OCI-LY3 (cell line): ENCODE measurements at regions not wholly inside any gene's neighbourhood (a gene's known extent, or its start where the extent isn't known, plus 50 kb on each side); places are given as distances from the start of the nearest gene placed in this dataset.

Source experiments
- H2AFZ ChIP-seq: fragments of 200-600, 300-600 bp; shearing (Covaris generic); 2 replicates; pipeline ENCODE4 v1.6.0; 2014; ENCODE audit warnings: antibody characterized with exemption, low read depth, low read length
- H3K27ac ChIP-seq: fragments of 200-600, 300-600 bp; sonication (generic); 2 replicates; pipeline ENCODE4 v1.5.1; 2014; ENCODE audit warnings: mild to moderate bottlenecking, low read length, moderate library complexity, mixed read lengths
- H3K27me3 ChIP-seq: fragments of 200-600, 300-600 bp; sonication (generic); 2 replicates; pipeline ENCODE4 v1.6.1; 2014; ENCODE audit warnings: low read depth, low read length, mixed read lengths
- H3K36me3 ChIP-seq: fragments of 200-600, 300-600 bp; sonication (generic); replicated peaks from 2 replicates; pipeline ENCODE3; 2014; ENCODE audit warnings: low read depth, low read length, mixed read lengths
- H3K4me1 ChIP-seq: fragments of 300-600, 200-600 bp; sonication (generic); 2 replicates; pipeline ENCODE4 v1.6.1; 2014; ENCODE audit warnings: low read length, mixed read lengths
- H3K4me2 ChIP-seq: fragments of 200-600, 300-600 bp; sonication (generic); 2 replicates; pipeline ENCODE4 v1.6.1; 2014; ENCODE audit warnings: low read length, mixed read lengths
- H3K4me3 ChIP-seq: fragments of 300-600, 200-600 bp; sonication (generic); 2 replicates; pipeline ENCODE4 v1.5.1; 2014; ENCODE audit warnings: antibody characterized with exemption, mild to moderate bottlenecking, low read length, moderate library complexity
- H3K79me2 ChIP-seq: fragments of 300-600, 200-600 bp; shearing (Covaris generic); 2 replicates; pipeline ENCODE4 v1.6.1; 2014; ENCODE audit warnings: mild to moderate bottlenecking, low read length, mixed read lengths
- H3K9ac ChIP-seq: fragments of 300-600, 200-600 bp; shearing (Covaris generic); 2 replicates; pipeline ENCODE4 v1.6.0; 2014; ENCODE audit warnings: mild to moderate bottlenecking, low read length, moderate library complexity
- H3K9me3 ChIP-seq: fragments of 200-600, 300-600 bp; shearing (Covaris generic); 2 replicates; pipeline ENCODE4 v1.6.1; 2014; ENCODE audit warnings: low read length, mixed read lengths; ENCODE audit not compliant: insufficient read depth
- H4K20me1 ChIP-seq: fragments of 200-600, 300-600 bp; sonication (generic); 2 replicates; pipeline ENCODE4 v1.6.1; 2016; ENCODE audit warnings: low read length, mixed read lengths; ENCODE audit not compliant: insufficient read depth
- CTCF ChIP-seq: fragments of 200-600, 300-600 bp; sonication (generic); IDR thresholded peaks from 2 replicates; pipeline ENCODE4 v1.5.1; 2014; ENCODE audit warnings: antibody characterized with exemption, low read length, low read depth
- EZH2phosphoT487 ChIP-seq: fragments of 200-600 bp; shearing (Covaris generic); IDR thresholded peaks from 2 replicates; pipeline ENCODE4 v1.6.1; 2018; ENCODE audit warnings: antibody characterized with exemption, mixed run types, low read depth

GRCh38 chr16:59690216-59690615, 956.1 kb upstream of the GOT2 start:
- H3K27me3 ChIP-seq, result no peaks in the 10 kb centered on the region
- TF ChIP-seq CTCF (no peak), EZH2phosphoT487 (no peak)

GRCh38 chr16:59688006-59688405, 953.9 kb upstream of the GOT2 start:
- TF ChIP-seq CTCF (no peak), EZH2phosphoT487 (no peak)
- H3K9ac ChIP-seq, result no peak overlapping the region

More at GRCh38 chr16:59690216-59690615, 956.1 kb upstream of the GOT2 start:
- 0 out of 2 replicates have a peak, but pooled peaks cover under 1% of the 10 kb centered on the region for H3K9me3 ChIP-seq
- H3K4me2 ChIP-seq, result peak overlapping the region; percentile 30
- no peak overlapping the region for H2AFZ ChIP-seq
- H3K9ac ChIP-seq, result no peak overlapping the region
- no peaks in the 10 kb centered on the region for H3K79me2 ChIP-seq
- no peaks in the 10 kb centered on the region for H3K36me3 ChIP-seq
- no peak overlapping the region for H3K27ac ChIP-seq
- H3K4me3 ChIP-seq, result no peak overlapping the region
- no peaks in the 10 kb centered on the region for H4K20me1 ChIP-seq
- no peaks in the 10 kb centered on the region for H3K4me1 ChIP-seq

GRCh38 chr16:59686405-59686804, 952.3 kb upstream of the GOT2 start:
- Histone ChIP-seq H3K4me1 (no peaks in the 10 kb centered on the region), H3K9me3 (0 out of 2 replicates have a peak, but pooled peaks cover 6% of the 10 kb centered on the region), H3K4me2 (no peak overlapping the region), H3K9ac (no peak overlapping the region), H2AFZ (no peak overlapping the region), H3K27me3 (no peaks in the 10 kb centered on the region), H4K20me1 (no peaks in the 10 kb centered on the region), H3K4me3 (no peak overlapping the region), H3K27ac (no peak overlapping the region), H3K79me2 (no peaks in the 10 kb centered on the region), H3K36me3 (peaks cover 4% of the 10 kb centered on the region)
- no peak for TF ChIP-seq EZH2phosphoT487

More at GRCh38 chr16:59688006-59688405, 953.9 kb upstream of the GOT2 start:
- Histone ChIP-seq H2AFZ (no peak overlapping the region), H3K36me3 (peaks cover 4% of the 10 kb centered on the region), H3K9me3 (0 out of 2 replicates have a peak, but pooled peaks cover 6% of the 10 kb centered on the region), H3K4me1 (no peaks in the 10 kb centered on the region), H3K79me2 (no peaks in the 10 kb centered on the region), H3K4me2 (no peak overlapping the region), H3K4me3 (no peak overlapping the region), H3K27ac (no peak overlapping the region), H4K20me1 (no peaks in the 10 kb centered on the region), H3K27me3 (no peaks in the 10 kb centered on the region)

GRCh38 chr16:59684911-59685310, 950.8 kb upstream of the GOT2 start:
- no peak overlapping the region for H3K27ac ChIP-seq
- peaks cover 4% of the 10 kb centered on the region for H3K36me3 ChIP-seq
- H3K9me3 ChIP-seq, result 0 out of 2 replicates have a peak, but pooled peaks cover 6% of the 10 kb centered on the region
- H3K4me1 ChIP-seq, result no peaks in the 10 kb centered on the region
- no peak overlapping the region for H3K4me3 ChIP-seq
- H2AFZ ChIP-seq, result no peak overlapping the region
- no peaks in the 10 kb centered on the region for H3K27me3 ChIP-seq
- no peaks in the 10 kb centered on the region for H3K79me2 ChIP-seq
- no peak overlapping the region for H3K9ac ChIP-seq
- TF ChIP-seq CTCF (no peak), EZH2phosphoT487 (no peak)
- H3K4me2 ChIP-seq, result no peak overlapping the region
- no peaks in the 10 kb centered on the region for H4K20me1 ChIP-seq

GRCh38 chr16:59683709-59684108, 949.6 kb upstream of the GOT2 start:
- Histone ChIP-seq H2AFZ (no peak overlapping the region), H3K4me1 (no peaks in the 10 kb centered on the region), H4K20me1 (no peaks in the 10 kb centered on the region), H3K4me2 (no peak overlapping the region), H3K36me3 (peaks cover 4% of the 10 kb centered on the region), H3K79me2 (no peaks in the 10 kb centered on the region), H3K27ac (no peak overlapping the region), H3K27me3 (no peaks in the 10 kb centered on the region), H3K4me3 (no peak overlapping the region), H3K9me3 (0 out of 2 replicates have a peak, but pooled peaks cover 6% of the 10 kb centered on the region), H3K9ac (no peak overlapping the region)
- TF ChIP-seq CTCF (no peak), EZH2phosphoT487 (no peak)
